ENCODE measurements at regions not wholly inside any gene's neighbourhood (a gene's known extent, or its start where the extent isn't known, plus 50 kb on each side); places are given as distances from the start of the nearest gene placed in this dataset.
"Not testable (repeated sequence)": the region's sequence is repeated elsewhere in the genome, so short reads cannot be mapped to it uniquely, and the experiment has no call there.

- no peak for DNase-seq (ENCODE audit: low read depth)
Measured at GRCh38 chr6:4459032-4459431, 317.2 kb upstream of the CDYL start.

- no peak for DNase-seq (ENCODE audit: low read depth)
Measured at GRCh38 chr6:4451718-4452117, 316.3 kb upstream of the ECI2 start.

- DNase-seq (ENCODE audit: low read depth), result no peak
Measured at GRCh38 chr6:4451081-4451480, 315.7 kb upstream of the ECI2 start.

- DNase-seq (ENCODE audit: low read depth), result no peak
Measured at GRCh38 chr6:4450237-4450636, 314.9 kb upstream of the ECI2 start.

GRCh38 chr6:4449409-4449808 is 314.0 kb upstream of the ECI2 start:
- no peak for DNase-seq (ENCODE audit: low read depth)

GRCh38 chr6:4448841-4449240 is 313.5 kb upstream of the ECI2 start:
- DNase-seq (ENCODE audit: low read depth), result no peak

- no peak for DNase-seq (ENCODE audit: low read depth)
Measured at GRCh38 chr6:4447639-4448330, 312.4 kb upstream of the ECI2 start.

GRCh38 chr6:4446982-4447381 is 311.6 kb upstream of the ECI2 start:
- DNase-seq (ENCODE audit: low read depth), result no peak

- DNase-seq (ENCODE audit: low read depth), result no peak
Measured at GRCh38 chr6:4441981-4442434, 306.6 kb upstream of the ECI2 start.

GRCh38 chr6:4439159-4439558 is 303.8 kb upstream of the ECI2 start:
- DNase-seq (ENCODE audit: low read depth), result no peak

GRCh38 chr6:4437342-4437741 is 302.0 kb upstream of the ECI2 start:
- DNase-seq (ENCODE audit: low read depth), result no peak

GRCh38 chr6:4435981-4436445 is 300.6 kb upstream of the ECI2 start:
- no peak for DNase-seq (ENCODE audit: low read depth)

- no peak for DNase-seq (ENCODE audit: low read depth)
Measured at GRCh38 chr6:4434655-4435054, 299.3 kb upstream of the ECI2 start.

- DNase-seq (ENCODE audit: low read depth), result no peak
Measured at GRCh38 chr6:4433199-4433598, 297.8 kb upstream of the ECI2 start.

GRCh38 chr6:4426968-4427367 is 291.6 kb upstream of the ECI2 start:
- DNase-seq (ENCODE audit: low read depth), result no peak

- no peak for DNase-seq (ENCODE audit: low read depth)
Measured at GRCh38 chr6:4421837-4422236, 286.5 kb upstream of the ECI2 start.

GRCh38 chr6:4420160-4420865 is 284.9 kb upstream of the ECI2 start:
- no peak for DNase-seq (ENCODE audit: low read depth)

GRCh38 chr6:4415549-4415948 is 280.2 kb upstream of the ECI2 start:
- no peak for DNase-seq (ENCODE audit: low read depth)

GRCh38 chr6:4414078-4414477 is 278.7 kb upstream of the ECI2 start:
- DNase-seq (ENCODE audit: low read depth), result not testable (repeated sequence)

GRCh38 chr6:4413073-4413472 is 277.7 kb upstream of the ECI2 start:
- no peak for DNase-seq (ENCODE audit: low read depth)

GRCh38 chr6:4412488-4412887 is 277.1 kb upstream of the ECI2 start:
- DNase-seq (ENCODE audit: low read depth), result no peak

GRCh38 chr6:4412077-4412476 is 276.7 kb upstream of the ECI2 start:
- no peak for DNase-seq (ENCODE audit: low read depth)

- DNase-seq (ENCODE audit: low read depth), result not testable (repeated sequence)
Measured at GRCh38 chr6:4407710-4408109, 272.3 kb upstream of the ECI2 start.

Measured in activated T-helper 9 cell treated with anti-CD3 and anti-CD28 coated beads, Interleukin-2, amount 50 U/mL, for 16 hours (primary cell).